OCI-LY1 (cell line): ENCODE measurements at regions not wholly inside any gene's neighbourhood (a gene's known extent, or its start where the extent isn't known, plus 50 kb on each side); places are given as distances from the start of the nearest gene placed in this dataset.

Source experiments
- CTCF ChIP-seq: fragments of 200-600 bp; sonication (generic), shearing (Covaris generic); IDR thresholded peaks from 2 replicates; pipeline ENCODE4 v1.5.1; 2017; ENCODE audit warnings: mild to moderate bottlenecking, antibody characterized with exemption, low read length, moderate library complexity, mixed read lengths
- EZH2 ChIP-seq: fragments of 200-600 bp; sonication (generic), shearing (Covaris generic); IDR thresholded peaks from 2 replicates; pipeline ENCODE4 v1.8.0; 2017; ENCODE audit warnings: borderline replicate concordance, mixed run types, mild to moderate bottlenecking, antibody characterized with exemption, low read length, moderate library complexity, mixed read lengths

DNA sequence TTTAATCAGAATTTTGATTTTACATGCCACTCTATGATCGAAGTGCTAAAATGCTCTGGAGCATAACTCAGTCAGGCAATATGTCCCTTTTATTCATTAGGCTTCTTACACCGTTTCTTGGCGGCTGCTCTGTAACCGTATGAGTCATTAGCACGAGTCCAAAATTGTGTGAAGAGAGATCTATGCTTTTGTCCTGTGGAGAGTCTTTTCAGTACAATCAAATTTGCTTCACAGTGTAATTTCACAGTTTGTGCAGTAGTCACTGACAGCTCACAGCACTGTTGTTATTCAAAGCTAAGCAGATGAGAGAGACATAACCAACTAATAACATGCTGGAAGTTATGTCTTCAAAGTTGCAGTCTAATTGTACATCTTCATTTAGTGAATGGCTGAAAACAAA, 167.8 kb downstream of the PCDH10 start:
- no peak for TF ChIP-seq EZH2
- no peak for TF ChIP-seq CTCF
